Non-pigmented ciliary epithelial cell (primary cell): ENCODE measurements at regions not wholly inside any gene's neighbourhood (a gene's known extent, or its start where the extent isn't known, plus 50 kb on each side); places are given as distances from the start of the nearest gene placed in this dataset.

Experiments
- DNase-seq: peaks from one replicate; pipeline ENCODE4 v3.0.0-alpha.2; 2010; ENCODE audit warnings: low read depth

GRCh38 chr16:79833559-79833958 is 233.0 kb upstream of the MAF start:
- no peak for DNase-seq

DNA sequence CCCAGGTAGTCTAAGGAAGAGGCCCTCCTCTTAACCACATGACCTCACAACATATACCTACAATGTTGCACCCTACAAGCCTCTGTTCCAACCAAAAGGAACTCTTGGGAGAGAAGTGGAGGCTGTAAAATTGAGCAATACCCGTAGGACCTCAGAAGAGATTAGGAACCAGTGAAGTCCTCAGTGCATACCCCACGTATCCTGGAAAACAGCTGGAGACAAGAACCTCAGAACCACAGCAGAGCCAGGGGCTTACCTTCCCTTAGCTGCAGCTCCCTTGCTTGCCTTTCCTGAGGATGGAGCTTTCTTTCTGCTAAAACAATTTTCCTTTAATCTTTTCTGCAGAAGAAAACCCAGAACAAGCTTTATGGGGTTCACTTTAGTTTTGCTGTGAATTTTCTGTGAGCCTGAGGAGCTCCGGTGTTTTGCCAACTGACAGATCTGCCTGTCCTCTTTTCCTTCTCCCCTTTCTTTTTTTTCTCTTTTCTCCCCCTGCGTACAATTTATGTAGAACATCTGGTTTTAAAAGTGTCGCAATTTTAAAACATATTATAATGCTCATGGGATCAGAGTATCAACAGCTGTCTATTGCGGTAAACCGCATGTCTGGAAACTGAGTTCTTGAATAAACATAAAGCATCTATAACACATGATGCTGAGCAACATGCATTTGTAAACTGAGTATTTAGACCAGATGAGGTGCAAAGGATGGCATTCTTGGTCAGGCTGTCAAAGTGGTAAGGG is 226.4 kb upstream of the MAF start:
- no peak for DNase-seq

DNA sequence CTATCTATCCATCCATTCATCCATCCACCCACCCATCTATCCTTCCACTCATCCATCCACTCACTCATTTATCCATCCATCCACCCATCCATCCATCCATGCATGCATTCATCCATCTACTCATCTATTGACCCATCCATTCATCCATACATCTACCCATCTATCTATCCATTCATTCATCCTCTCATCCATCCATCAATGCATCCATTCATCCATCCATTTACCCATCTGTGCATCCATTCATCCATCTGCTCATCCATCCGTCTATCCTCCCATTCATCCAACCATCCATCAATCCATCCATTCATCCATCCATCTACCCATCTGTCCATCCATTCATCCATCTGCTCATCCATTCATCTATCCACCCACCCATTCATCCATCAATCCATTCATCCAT is 224.5 kb upstream of the MAF start:
- DNase-seq = no peak

DNA sequence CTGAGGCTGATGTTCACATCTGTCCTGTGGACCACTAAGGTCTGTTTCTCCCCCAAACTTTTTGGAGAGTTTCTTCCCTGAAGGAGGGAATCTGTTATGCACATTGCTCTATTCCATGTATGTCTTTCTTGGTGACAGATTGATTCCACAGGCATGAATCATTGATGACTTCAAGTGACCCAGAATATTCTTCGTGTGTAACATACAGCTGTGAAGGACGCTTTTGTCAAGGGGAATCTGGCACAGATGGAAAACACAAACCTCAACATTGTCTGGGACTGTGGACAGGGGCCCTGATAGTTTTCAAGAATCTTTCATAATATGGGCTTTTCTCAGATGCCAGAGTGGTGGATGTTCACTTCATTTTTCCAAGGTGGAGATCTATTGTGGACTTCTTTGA is 223.1 kb upstream of the MAF start:
- no peak for DNase-seq

DNA sequence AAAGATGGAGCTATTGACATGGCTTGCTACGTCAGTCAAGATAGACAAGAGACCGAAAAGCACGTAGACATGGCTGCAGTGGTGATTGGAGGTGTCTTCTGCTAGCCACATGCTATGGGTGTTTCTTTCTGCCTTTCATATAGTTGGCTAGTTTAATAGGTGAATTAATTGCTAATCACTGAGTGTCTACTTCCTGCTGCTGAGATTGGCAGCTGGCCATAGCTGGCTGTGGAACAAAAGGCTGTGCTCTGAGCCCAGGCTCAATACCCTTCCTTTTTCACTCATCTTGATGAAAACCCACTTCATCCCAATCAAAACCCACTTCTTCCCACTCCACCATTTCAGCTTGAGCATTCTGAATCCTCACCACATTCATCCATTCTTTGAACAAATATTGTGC is 221.4 kb upstream of the MAF start:
- DNase-seq = no peak

DNA sequence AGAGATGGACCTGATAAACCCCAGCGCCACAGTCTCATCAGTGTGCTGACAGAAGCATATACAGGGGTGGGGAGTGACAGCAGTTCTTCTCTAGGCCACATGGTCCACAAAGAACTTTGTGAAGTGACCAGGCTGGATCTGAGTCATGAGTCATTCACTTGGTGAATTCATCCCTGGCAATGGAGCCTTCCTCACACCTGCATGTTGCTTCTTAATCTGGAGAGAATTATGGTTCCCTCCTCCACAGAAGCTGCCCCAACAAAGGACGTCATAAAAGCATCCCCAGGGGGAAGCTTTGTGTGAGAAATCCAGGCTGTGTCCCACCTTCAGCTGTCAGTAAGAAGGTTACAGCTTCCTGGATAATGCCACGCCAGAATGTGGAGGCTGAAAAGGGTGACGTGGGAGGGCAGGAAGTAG is 215.6 kb upstream of the MAF start:
- DNase-seq = no peak

- DNase-seq = no peak
Observed at GRCh38 chr16:79815049-79815448, 214.5 kb upstream of the MAF start.

DNA sequence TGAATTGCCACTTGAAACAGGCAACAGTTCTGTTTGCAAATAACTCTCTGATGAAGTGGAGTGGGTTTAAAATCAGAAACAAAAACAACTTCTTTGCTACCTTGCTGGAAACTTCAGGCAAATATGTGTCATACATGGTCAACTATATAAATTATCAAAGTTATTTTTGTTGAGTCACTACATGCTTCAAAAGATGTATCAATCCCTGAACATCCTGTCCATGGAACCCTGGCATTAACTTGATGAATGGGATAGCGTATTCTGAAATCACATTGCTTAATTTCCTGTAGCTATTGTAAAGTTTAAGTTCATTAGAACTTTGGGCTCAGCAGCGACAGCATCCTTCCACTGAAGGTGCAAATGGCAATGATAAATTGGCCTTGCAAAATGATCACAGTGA is 213.6 kb upstream of the MAF start:
- DNase-seq = no peak

DNA sequence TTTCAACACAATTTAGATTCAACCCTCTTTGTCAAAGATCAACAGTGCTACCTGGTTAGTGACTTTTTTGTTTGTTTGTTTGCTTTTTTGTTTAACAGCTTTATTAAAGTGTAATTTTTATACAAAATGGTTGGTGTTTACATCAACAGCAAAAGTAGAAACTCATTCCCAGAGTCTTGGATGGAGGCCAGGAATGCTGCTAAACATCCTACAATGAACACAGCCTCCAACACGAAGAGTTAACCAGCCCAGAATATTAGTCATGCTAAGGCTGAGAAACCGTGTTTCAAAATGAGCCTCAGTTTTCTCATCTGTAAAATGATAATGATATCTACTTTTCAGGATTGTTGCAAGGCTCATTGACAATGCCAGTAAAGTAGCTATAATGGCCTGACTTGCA is 211.0 kb upstream of the MAF start:
- DNase-seq = no peak

DNA sequence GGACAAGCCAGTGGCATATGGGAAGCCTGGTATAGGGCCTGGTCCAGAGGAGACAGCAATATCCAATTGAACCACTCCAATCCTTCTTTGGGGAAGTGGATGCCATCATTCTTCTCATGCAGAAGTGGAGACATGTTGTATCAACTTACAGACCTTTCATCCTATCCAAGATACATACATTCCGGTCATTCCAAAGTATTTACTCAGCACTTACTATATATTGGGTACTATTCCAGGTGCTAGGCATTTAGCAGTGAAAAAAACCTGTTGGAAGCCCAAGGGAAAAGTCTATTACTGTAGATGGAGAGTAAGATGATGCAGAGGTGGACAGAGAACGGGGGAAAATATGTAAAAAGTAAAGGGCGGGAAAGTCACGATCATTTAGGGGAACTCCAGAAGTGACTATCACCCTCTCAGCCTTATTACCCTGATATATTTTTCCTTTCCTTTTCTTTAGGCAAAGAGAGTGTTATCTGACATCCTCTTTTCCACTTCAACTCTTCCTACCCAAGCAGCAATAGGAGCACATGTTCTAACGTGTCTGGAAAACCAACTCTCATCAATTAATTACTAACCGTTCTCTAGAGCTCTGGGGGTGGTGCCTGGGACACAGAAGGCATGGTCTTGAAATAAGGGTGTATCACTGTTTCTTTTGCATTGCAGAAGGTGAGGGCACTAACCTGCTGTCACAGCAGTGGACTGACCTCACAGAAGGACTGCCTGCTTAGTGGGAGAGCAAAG is 210.1 kb upstream of the MAF start:
- no peak for DNase-seq

DNA sequence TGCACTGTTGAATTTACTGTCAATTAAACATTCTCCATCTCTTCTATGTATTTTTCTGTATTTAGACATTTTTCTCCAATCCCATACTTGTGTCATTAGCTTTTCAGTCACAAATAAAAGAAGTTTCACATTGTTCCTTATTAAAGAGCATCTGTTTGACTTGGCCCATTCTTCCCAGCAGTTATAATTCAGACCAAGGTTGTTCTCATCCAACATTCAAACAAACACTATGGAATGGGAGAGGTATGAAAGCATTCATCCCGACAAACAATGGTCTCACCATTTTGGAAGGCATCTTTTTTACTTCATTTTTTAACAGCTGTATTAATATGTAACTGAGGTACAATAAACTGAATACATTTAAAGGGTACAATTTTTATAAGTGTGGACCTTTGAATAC is 208.8 kb upstream of the MAF start:
- no peak for DNase-seq

DNA sequence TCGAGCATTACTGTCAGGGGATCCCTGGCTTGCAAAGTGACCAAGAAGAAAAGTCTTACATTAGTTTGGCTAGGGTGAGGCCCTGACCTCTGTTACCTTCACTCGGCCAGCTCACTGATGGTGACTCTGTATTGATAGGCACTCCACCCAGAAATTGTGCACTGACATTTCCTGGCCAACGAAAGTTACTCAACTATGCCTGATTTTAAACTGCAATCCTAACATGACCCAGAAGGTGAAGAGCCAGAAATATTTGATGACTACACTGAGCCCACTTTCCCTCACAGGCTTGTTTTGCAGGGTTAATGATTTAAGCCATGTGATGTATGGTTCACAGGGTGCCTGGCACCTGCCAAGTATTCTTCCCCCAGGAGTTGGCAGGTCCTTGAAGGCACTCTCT is 208.2 kb upstream of the MAF start:
- DNase-seq = no peak

DNA sequence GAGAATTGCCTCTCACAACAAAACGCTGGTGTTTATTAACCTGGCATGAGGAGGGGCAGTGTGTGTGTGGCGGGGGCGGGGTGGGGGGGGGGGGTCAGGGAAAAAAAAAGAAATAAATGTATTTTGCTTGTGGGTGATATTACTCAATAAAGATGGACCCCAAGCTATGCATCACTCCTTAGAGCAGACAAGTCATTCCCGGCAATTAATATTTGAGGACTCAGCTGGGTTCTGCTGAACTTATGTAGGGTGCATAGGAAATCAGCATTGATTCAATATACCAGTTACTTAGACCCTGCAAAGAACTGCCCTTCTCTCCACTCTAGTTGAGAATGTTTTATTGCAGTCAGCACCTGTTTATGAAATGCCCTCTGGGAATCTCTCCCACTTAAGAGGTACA is 206.2 kb upstream of the MAF start:
- DNase-seq = no peak

- DNase-seq = peak; percentile 19
Observed at GRCh38 chr16:79805621-79806020, 205.1 kb upstream of the MAF start.

- no peak for DNase-seq
Observed at GRCh38 chr16:79801646-79802045, 201.1 kb upstream of the MAF start.

DNA sequence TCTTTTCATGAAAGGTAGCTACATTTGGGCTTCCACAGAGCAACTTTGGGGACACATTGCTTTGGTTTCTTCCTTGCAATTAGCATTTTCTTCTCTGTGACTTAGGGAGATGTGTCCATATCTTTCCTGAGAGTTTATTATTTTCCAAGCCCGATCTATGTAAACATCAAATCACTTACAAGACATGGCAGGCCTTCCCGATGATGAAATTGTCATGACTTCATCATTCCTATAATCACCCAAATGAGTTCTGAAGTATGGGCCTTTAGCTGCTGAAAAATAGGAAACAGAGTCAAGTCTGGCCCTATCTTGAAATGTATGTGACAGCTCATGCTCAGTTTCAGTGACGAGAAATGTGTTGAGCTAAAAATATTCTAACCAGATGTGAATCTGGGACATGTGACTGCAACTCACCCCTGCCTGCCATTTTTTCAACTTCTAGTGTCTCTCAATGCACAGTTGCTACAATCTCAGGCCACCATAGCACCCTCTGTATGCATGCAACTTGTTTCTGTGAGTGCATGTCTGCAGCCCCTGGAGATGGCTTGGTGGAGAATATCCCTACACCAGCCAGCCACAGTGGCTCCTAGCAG is 199.6 kb upstream of the MAF start:
- no peak for DNase-seq

- no peak for DNase-seq
Observed at GRCh38 chr16:79798416-79799053, 198.0 kb upstream of the MAF start.

DNA sequence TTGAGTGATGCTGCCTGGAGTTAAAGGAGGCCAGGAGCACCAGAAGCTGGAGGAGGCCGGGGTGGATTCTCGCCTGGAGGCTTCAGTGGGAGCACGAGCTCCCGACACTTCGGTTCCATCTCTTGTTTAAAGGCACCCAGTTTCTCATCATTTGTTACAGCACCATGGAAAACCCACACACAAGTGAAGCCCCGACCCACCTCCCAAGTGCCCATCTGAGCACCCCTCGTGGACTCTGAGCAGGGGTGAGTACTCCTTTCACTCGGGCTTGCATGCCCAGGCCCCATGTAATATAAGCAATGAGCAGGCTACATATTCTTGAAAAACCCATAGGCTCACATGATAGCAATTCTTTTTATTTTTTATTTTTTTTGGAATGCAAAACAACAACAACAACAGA is 196.9 kb upstream of the MAF start:
- DNase-seq = no peak

GRCh38 chr16:79795556-79795955 is 195.0 kb upstream of the MAF start:
- DNase-seq = no peak

DNA sequence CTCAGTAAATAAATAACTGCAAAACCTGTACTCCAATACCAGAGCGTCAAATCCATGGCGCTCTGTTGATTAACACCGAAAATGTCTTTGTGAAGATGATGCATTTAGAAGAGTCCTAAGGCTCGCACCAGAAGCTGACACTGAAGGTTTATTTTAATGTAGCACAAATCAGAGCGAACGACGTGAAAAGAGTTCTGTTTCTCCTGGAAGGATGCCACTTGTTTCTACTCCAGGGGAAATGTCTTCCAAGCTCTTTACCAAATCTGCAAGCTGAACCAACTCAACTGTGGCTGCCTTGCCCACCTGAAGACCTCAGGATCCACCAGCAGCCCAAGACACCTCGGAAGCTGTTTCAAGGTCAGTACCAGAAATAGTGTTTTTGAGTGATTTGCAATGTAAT is 194.4 kb upstream of the MAF start:
- DNase-seq = no peak

- DNase-seq = no peak
Observed at GRCh38 chr16:79792664-79793351, 192.3 kb upstream of the MAF start.

DNA sequence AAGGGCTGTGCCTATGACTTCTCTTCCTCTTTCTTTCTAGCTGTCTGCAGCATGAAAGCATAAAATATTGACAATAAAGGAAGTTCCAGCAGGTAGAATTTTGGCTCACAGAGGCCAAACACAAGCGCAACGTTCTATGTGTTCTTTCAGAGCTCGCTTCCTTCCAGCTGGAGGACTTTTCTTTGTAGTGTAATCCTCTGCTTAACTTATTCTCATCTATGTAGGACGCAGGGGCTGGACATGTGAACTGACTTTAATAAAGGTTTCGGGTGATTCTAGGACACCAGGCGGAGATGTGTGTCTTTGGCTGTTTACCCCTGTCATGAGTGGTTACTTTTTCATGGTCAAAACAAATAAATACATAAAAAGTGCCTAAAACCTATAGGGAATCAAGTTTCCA is 191.5 kb upstream of the MAF start:
- no peak for DNase-seq
